ENCODE measurements at regions not wholly inside any gene's neighbourhood (a gene's known extent, or its start where the extent isn't known, plus 50 kb on each side); places are given as distances from the start of the nearest gene placed in this dataset.

GRCh38 chr5:173450188-173450587 lies 122.0 kb upstream of the STC2 start (continued):
- TF ChIP-seq RAD21 (IDR thresholded peaks at IDR 0.05 in 1 of 2, conservative IDR thresholded peaks at IDR 0.05 in 1 of 2; ENCODE audit: low read depth in 2 of 2, low read length in 2 of 2) (no peak), CTBP2 (IDR thresholded peaks at IDR 0.05; ENCODE audit: borderline replicate concordance, insufficient read depth, insufficient read length, low read length) (no peak), POLR2AphosphoS5 (IDR thresholded peaks at IDR 0.05; ENCODE audit: low read depth, low read length) (no peak), CBX5 (IDR thresholded peaks at IDR 0.05; ENCODE audit: low read depth, low read length) (no peak), BRCA1 (IDR thresholded peaks at IDR 0.05; ENCODE audit: low read depth, low read length) (no peak), NANOG (IDR thresholded peaks at IDR 0.05; ENCODE audit: insufficient read depth, low read depth, low read length, poor library complexity, severe bottlenecking) (no peak), SIX5 (IDR thresholded peaks at IDR 0.05; ENCODE audit: low read depth, low read length) (no peak)
- TF ChIP-seq, protein P1, sequence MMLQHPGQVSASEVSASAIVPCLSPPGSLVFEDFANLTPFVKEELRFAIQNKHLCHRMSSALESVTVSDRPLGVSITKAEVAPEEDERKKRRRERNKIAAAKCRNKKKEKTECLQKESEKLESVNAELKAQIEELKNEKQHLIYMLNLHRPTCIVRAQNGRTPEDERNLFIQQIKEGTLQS (IDR thresholded peaks at IDR 0.05; ENCODE audit: insufficient read depth, low read depth, low read length), result no peak

All from H1 (cell line).